Ovary (tissue), 3 donors: ENCODE measurements at regions not wholly inside any gene's neighbourhood (a gene's known extent, or its start where the extent isn't known, plus 50 kb on each side); places are given as distances from the start of the nearest gene placed in this dataset.

Source experiments
- EP300 ChIP-seq: sonication (generic); formaldehyde crosslinking; IDR thresholded peaks from one replicate; pipeline ENCODE4 v1.6.1; 2017; ENCODE audit warnings: antibody characterized with exemption
- POLR2A ChIP-seq: fragments of 450-650 bp; IDR thresholded peaks from one replicate; pipeline ENCODE4 v1.6.1; 2017; ENCODE audit warnings: antibody characterized with exemption, mild to moderate bottlenecking, moderate library complexity
- TF ChIP-seq, protein P1 (sequence below), 3 donors: fragments of 450-650 bp in 2 of 3; fragments of 200-600 bp in 1 of 3; IDR thresholded peaks; one replicate each; pipeline versions ENCODE4 v1.5.1 to v1.8.0; 2016 to 2022; ENCODE audit warnings: antibody characterized with exemption in 3 of 3, mild to moderate bottlenecking in 1 of 3
- donor health status: DM: no; HTN: no; CAD: no.

DNA sequence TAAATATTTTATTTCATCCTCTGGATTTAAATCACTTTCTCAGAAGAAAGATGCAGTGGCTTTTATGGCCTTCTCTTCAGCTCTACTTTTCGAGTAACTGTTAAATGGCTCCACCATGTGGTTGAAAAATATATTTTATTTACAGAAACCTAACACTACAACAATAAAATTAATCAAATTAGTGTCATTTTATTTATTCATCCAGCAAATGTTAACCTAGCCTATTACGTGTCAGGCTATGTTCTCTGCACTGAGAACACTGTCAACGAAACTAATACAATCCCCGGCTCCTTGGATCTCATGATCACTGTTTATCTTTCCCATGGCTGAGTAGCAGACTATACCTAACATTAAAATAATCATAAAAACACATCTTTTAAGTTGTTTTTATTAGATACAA lies 148.0 kb upstream of the OSTN start:
- TF ChIP-seq, protein P1, sequence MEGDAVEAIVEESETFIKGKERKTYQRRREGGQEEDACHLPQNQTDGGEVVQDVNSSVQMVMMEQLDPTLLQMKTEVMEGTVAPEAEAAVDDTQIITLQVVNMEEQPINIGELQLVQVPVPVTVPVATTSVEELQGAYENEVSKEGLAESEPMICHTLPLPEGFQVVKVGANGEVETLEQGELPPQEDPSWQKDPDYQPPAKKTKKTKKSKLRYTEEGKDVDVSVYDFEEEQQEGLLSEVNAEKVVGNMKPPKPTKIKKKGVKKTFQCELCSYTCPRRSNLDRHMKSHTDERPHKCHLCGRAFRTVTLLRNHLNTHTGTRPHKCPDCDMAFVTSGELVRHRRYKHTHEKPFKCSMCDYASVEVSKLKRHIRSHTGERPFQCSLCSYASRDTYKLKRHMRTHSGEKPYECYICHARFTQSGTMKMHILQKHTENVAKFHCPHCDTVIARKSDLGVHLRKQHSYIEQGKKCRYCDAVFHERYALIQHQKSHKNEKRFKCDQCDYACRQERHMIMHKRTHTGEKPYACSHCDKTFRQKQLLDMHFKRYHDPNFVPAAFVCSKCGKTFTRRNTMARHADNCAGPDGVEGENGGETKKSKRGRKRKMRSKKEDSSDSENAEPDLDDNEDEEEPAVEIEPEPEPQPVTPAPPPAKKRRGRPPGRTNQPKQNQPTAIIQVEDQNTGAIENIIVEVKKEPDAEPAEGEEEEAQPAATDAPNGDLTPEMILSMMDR (IDR thresholded peaks at IDR 0.05): peak; percentile 22 to 30 (median 27)
- TF ChIP-seq EP300 (no peak), POLR2A (no peak)
